Transverse colon (tissue), 4 donors: ENCODE measurements at regions not wholly inside any gene's neighbourhood (a gene's known extent, or its start where the extent isn't known, plus 50 kb on each side); places are given as distances from the start of the nearest gene placed in this dataset.

ENCODE experiments used
- CTCF ChIP-seq, 5 experiments: fragments of 200-600 bp in 3 of 5; fragments of 450-650 bp in 2 of 5; sonication (generic) in 3 of 5; IDR thresholded peaks; 1 replicate in 2 of 5; 2 replicates in 3 of 5; pipeline ENCODE4 v1.5.1; 2016 to 2017; ENCODE audit warnings: antibody characterized with exemption in 5 of 5, inconsistent platforms in 3 of 5, mild to moderate bottlenecking in 2 of 5, moderate library complexity in 1 of 5
- EP300 ChIP-seq: sonication (generic); formaldehyde crosslinking; IDR thresholded peaks from one replicate; pipeline ENCODE4 v1.6.1; 2017; ENCODE audit warnings: antibody characterized with exemption, low read depth
- POLR2A ChIP-seq: fragments of 450-650 bp; IDR thresholded peaks from one replicate; pipeline ENCODE4 v1.6.1; 2016; ENCODE audit warnings: antibody characterized with exemption, mild to moderate bottlenecking, moderate library complexity
- POLR2AphosphoS5 ChIP-seq, 3 donors: sonication (generic); formaldehyde crosslinking; IDR thresholded peaks; one replicate each; pipeline ENCODE4 v1.6.1; 2016; ENCODE audit warnings: antibody characterized with exemption in 3 of 3

GRCh38 chr9:117882171-117882570 is 178.0 kb downstream of the TLR4 start:
- TF ChIP-seq CTCF (IDR thresholded peaks at IDR 0.05) (no peak), POLR2A (no peak), EP300 (no peak), POLR2AphosphoS5 (IDR thresholded peaks at IDR 0.05) (no peak)
